GM12891 (cell line): ENCODE measurements at regions not wholly inside any gene's neighbourhood (a gene's known extent, or its start where the extent isn't known, plus 50 kb on each side); places are given as distances from the start of the nearest gene placed in this dataset.

Experiments used
- POLR2A ChIP-seq: IDR thresholded peaks from 2 replicates; pipeline ENCODE4 v1.6.1; 2011; ENCODE audit warnings: low read depth, low read length, control low read depth
- POLR2AphosphoS5 ChIP-seq: IDR thresholded peaks from 2 replicates; pipeline ENCODE4 v1.6.1; 2011; ENCODE audit warnings: low read depth, low read length, control low read depth
- POU2F2 ChIP-seq: IDR thresholded peaks from 2 replicates; pipeline ENCODE4 v1.6.1; 2011; ENCODE audit warnings: low read depth, mild to moderate bottlenecking, control low read depth, low read length, moderate library complexity
- SPI1 ChIP-seq: IDR thresholded peaks from 2 replicates; pipeline ENCODE4 v1.6.1; 2011; ENCODE audit warnings: low read depth, low read length, control low read depth
- TAF1 ChIP-seq: IDR thresholded peaks from 2 replicates; pipeline ENCODE4 v1.6.1; 2011; ENCODE audit warnings: low read depth, low read length, control low read depth

- TF ChIP-seq POLR2AphosphoS5 (no peak), POLR2A (no peak), SPI1 (no peak), TAF1 (no peak), POU2F2 (no peak)
Observed at GRCh38 chr17:14831491-14831890, 433.6 kb downstream of the PMP22 start.
